CD14-positive monocyte (primary cell): ENCODE measurements at regions not wholly inside any gene's neighbourhood (a gene's known extent, or its start where the extent isn't known, plus 50 kb on each side); places are given as distances from the start of the nearest gene placed in this dataset.

Source experiments
- DNase-seq, 3 donors: peaks; one replicate each; pipeline ENCODE4 v3.0.0-alpha.2; 2011 to 2022
- H2AFZ ChIP-seq: 2 replicates; pipeline ENCODE4 v1.6.0; 2012; ENCODE audit warnings: mild to moderate bottlenecking, low read depth, low read length, inconsistent platforms; ENCODE audit not compliant: insufficient read depth, poor library complexity, severe bottlenecking
- H3K27ac ChIP-seq, 2 donors: 1 replicate in 1 of 2; 2 replicates in 1 of 2; pipeline ENCODE4 v1.5.1; 2012 to 2013; ENCODE audit warnings: low read length in 2 of 2, control low read depth in 1 of 2, inconsistent platforms in 1 of 2, low read depth in 1 of 2, mild to moderate bottlenecking in 1 of 2
- H3K27me3 ChIP-seq, 2 donors: one replicate each; pipeline versions ENCODE4 v1.6.0 to v1.6.1; 2011 to 2013; ENCODE audit warnings: low read length in 2 of 2; ENCODE audit not compliant: control insufficient read depth in 2 of 2, insufficient read depth in 2 of 2
- H3K36me3 ChIP-seq, 2 donors: replicated peaks in 1 of 2; 1 replicate in 1 of 2; 2 replicates in 1 of 2; pipeline versions ENCODE4 v1.5.1 to v1.6.1; 2012 to 2013; ENCODE audit warnings: low read length in 2 of 2, control low read depth in 1 of 2, inconsistent platforms in 1 of 2, mild to moderate bottlenecking in 1 of 2; ENCODE audit not compliant: insufficient read depth in 2 of 2, control insufficient read depth in 1 of 2
- H3K4me1 ChIP-seq, 2 donors: 1 replicate in 1 of 2; 2 replicates in 1 of 2; pipeline versions ENCODE4 v1.5.1 to v1.6.1; 2012 to 2013; ENCODE audit warnings: low read length in 2 of 2, control low read depth in 1 of 2, inconsistent platforms in 1 of 2, mild to moderate bottlenecking in 1 of 2, moderate library complexity in 1 of 2; ENCODE audit not compliant: insufficient read depth in 2 of 2, control insufficient read depth in 1 of 2
- H3K4me2 ChIP-seq: replicated peaks from 2 replicates; pipeline ENCODE3; 2012; ENCODE audit warnings: low read length, moderate library complexity, mild to moderate bottlenecking; ENCODE audit not compliant: poor library complexity, severe bottlenecking; ENCODE audit errors: extremely low read depth
- H3K4me3 ChIP-seq, 3 experiments: fragments of 200-600 bp in 1 of 3; sonication (generic) in 1 of 3; replicated peaks in 1 of 3; 1 replicate in 2 of 3; 2 replicates in 1 of 3; pipeline ENCODE4 v1.5.1; 2011 to 2013; ENCODE audit warnings: low read length in 3 of 3, mild to moderate bottlenecking in 3 of 3, control low read depth in 2 of 3, low read depth in 2 of 3, inconsistent platforms in 1 of 3, moderate library complexity in 1 of 3
- H3K79me2 ChIP-seq: 2 replicates; pipeline ENCODE4 v1.6.0; 2012; ENCODE audit warnings: mild to moderate bottlenecking, control low read depth, inconsistent platforms, low read length, moderate library complexity; ENCODE audit not compliant: insufficient read depth
- H3K9ac ChIP-seq: 2 replicates; pipeline ENCODE4 v1.6.0; 2017; ENCODE audit warnings: low read length, mild to moderate bottlenecking; ENCODE audit not compliant: insufficient read depth, poor library complexity, severe bottlenecking
- H3K9me3 ChIP-seq, 2 donors: replicated peaks in 1 of 2; 1 replicate in 1 of 2; 2 replicates in 1 of 2; pipeline versions ENCODE4 v1.5.1 to v1.6.1; 2012 to 2013; ENCODE audit warnings: low read length in 2 of 2, control low read depth in 1 of 2; ENCODE audit not compliant: control insufficient read depth in 1 of 2, insufficient read depth in 1 of 2
- H4K20me1 ChIP-seq: 2 replicates; pipeline ENCODE4 v1.6.0; 2012; ENCODE audit warnings: mild to moderate bottlenecking, low read length, control low read depth, moderate library complexity; ENCODE audit not compliant: insufficient read depth
- H3K27ac Mint-ChIP-seq, 7 donors: one replicate each; pipeline ENCODE4 v1.8.0; 2020; ENCODE audit warnings: mild to moderate bottlenecking in 7 of 7, mixed read lengths in 7 of 7, moderate library complexity in 6 of 7, inconsistent platforms in 2 of 7
- H3K27me3 Mint-ChIP-seq, 3 donors: one replicate each; pipeline ENCODE4 v1.8.0; 2021 to 2022; ENCODE audit warnings: low read depth in 3 of 3, mild to moderate bottlenecking in 3 of 3, mixed read lengths in 3 of 3, moderate library complexity in 3 of 3, inconsistent platforms in 1 of 3
- H3K36me3 Mint-ChIP-seq, 2 donors: one replicate each; pipeline ENCODE4 v1.8.0; 2020; ENCODE audit warnings: mixed read lengths in 2 of 2, inconsistent platforms in 1 of 2, mild to moderate bottlenecking in 1 of 2
- H3K4me1 Mint-ChIP-seq: one replicate; pipeline ENCODE4 v1.8.0; 2020; ENCODE audit warnings: mild to moderate bottlenecking, mixed read lengths
- H3K4me3 Mint-ChIP-seq, 2 donors: one replicate each; pipeline ENCODE4 v1.8.0; 2020; ENCODE audit warnings: mild to moderate bottlenecking in 2 of 2, mixed read lengths in 2 of 2, moderate library complexity in 1 of 2
- H3K9me3 Mint-ChIP-seq, 7 donors: one replicate each; pipeline ENCODE4 v1.8.0; 2020 to 2022; ENCODE audit warnings: mixed read lengths in 7 of 7, mild to moderate bottlenecking in 6 of 7, moderate library complexity in 6 of 7, inconsistent platforms in 2 of 7
- CTCF ChIP-seq: fragments of 200-600 bp; IDR thresholded peaks from one replicate; pipeline ENCODE4 v1.8.0; 2022; ENCODE audit warnings: antibody characterized with exemption, mild to moderate bottlenecking
- WGBS: methylation state at CpG from one replicate; pipeline ENCODE4 v1.1.5; 2013; ENCODE audit warnings: missing lambda C conversion rate; ENCODE audit not compliant: insufficient coverage; 5-methylcytosine and 5-hydroxymethylcytosine counted together
- intact Hi-C, 2 donors: fragments of 100-400 bp; cut with micrococcal nuclease; formaldehyde crosslinking; loops; one replicate each; pipeline versions ENCODE4 v1.15.0 to v1.15.1; 2023

- Mint-ChIP-seq H3K27ac (no peak overlapping the region), H3K4me1 (no peaks in the 10 kb centered on the region), H3K4me3 (no peak overlapping the region), H3K36me3 (no peaks in the 10 kb centered on the region), H3K27me3 (no peaks in the 10 kb centered on the region), H3K9me3 (peaks cover 22 to 34% (median 30%) of the 10 kb centered on the region in 7 donors)
- Histone ChIP-seq H3K4me3 (no peak overlapping the region), H3K36me3 (no peaks in the 10 kb centered on the region), H3K4me1 (no peaks in the 10 kb centered on the region), H4K20me1 (no peaks in the 10 kb centered on the region), H3K9me3 (peaks cover 31 to 34% of the 10 kb centered on the region in 2 donors), H3K27me3 (no peaks in the 10 kb centered on the region), H3K79me2 (no peaks in the 10 kb centered on the region), H2AFZ (no peak overlapping the region), H3K27ac (no peak overlapping the region), H3K4me2 (no peak overlapping the region), H3K9ac (no peak overlapping the region)
- TF ChIP-seq CTCF: no peak
- 97% methylated on average over 41 of the region's 41 CpGs for WGBS
- DNase-seq: no peak
- intact Hi-C loops: no loop called here
Observed at GRCh38 chr2:52572469-52572894, 1195.1 kb upstream of the CHAC2 start.

GRCh38 chr2:52571380-52572347 is 1195.9 kb upstream of the CHAC2 start:
- no peak for DNase-seq
- no peaks in the 10 kb centered on the region for H4K20me1 ChIP-seq
- H2AFZ ChIP-seq: no peak overlapping the region
- H3K9me3 ChIP-seq: peaks cover 31 to 34% of the 10 kb centered on the region in 2 donors
- H3K4me1 ChIP-seq: no peaks in the 10 kb centered on the region
- H3K27me3 Mint-ChIP-seq: no peaks in the 10 kb centered on the region
- H3K9ac ChIP-seq: no peak overlapping the region
- no peaks in the 10 kb centered on the region for H3K36me3 Mint-ChIP-seq
- no peak overlapping the region for H3K4me2 ChIP-seq
- no peaks in the 10 kb centered on the region for H3K4me1 Mint-ChIP-seq
- H3K27ac ChIP-seq: no peak overlapping the region
- H3K27ac Mint-ChIP-seq: no peak overlapping the region
- no peak for TF ChIP-seq CTCF
- 96% methylated on average over 54 of the region's 65 CpGs for WGBS
- intact Hi-C loops: no loop called here
- no peaks in the 10 kb centered on the region for H3K36me3 ChIP-seq
- H3K4me3 Mint-ChIP-seq: no peak overlapping the region
- no peaks in the 10 kb centered on the region for H3K27me3 ChIP-seq
- H3K79me2 ChIP-seq: no peaks in the 10 kb centered on the region
- no peak overlapping the region for H3K4me3 ChIP-seq
- peaks cover 22 to 34% (median 30%) of the 10 kb centered on the region in 7 donors for H3K9me3 Mint-ChIP-seq
